HL-60 (cell line): ENCODE measurements at regions not wholly inside any gene's neighbourhood (a gene's known extent, or its start where the extent isn't known, plus 50 kb on each side); places are given as distances from the start of the nearest gene placed in this dataset.

Source experiments
- DNase-seq, 2 experiments: peaks; one replicate each; pipeline ENCODE4 v3.0.0-alpha.2; 2010 to 2020; ENCODE audit warnings: low read depth in 1 of 2, low spot score in 1 of 2
- H3K27ac ChIP-seq: fragments of 250-450 bp; sonication (Bioruptor Pico); replicated peaks from 2 replicates; pipeline ENCODE4 v1.5.1; 2020; ENCODE audit warnings: mild to moderate bottlenecking, moderate library complexity
- H3K27me3 ChIP-seq: fragments of 250-450 bp; sonication (Bioruptor Pico); 2 replicates; pipeline ENCODE4 v1.5.1; 2021; ENCODE audit warnings: mild to moderate bottlenecking, moderate library complexity; ENCODE audit not compliant: insufficient read depth, poor library complexity, severe bottlenecking
- H3K4me3 ChIP-seq: replicated peaks from 2 replicates; pipeline ENCODE4 v1.5.1; 2011; ENCODE audit warnings: mild to moderate bottlenecking, control low read depth, low read length; ENCODE audit not compliant: insufficient read depth
- CTCF ChIP-seq: IDR thresholded peaks from one replicate; pipeline ENCODE4 v1.5.1; 2011; ENCODE audit warnings: low read length, control low read depth, inconsistent platforms; ENCODE audit not compliant: insufficient read depth
- GABPA ChIP-seq: IDR thresholded peaks from 2 replicates; pipeline ENCODE4 v1.6.1; 2012; ENCODE audit warnings: low read depth
- POLR2AphosphoS5 ChIP-seq: IDR thresholded peaks from 2 replicates; pipeline ENCODE4 v1.6.1; 2012; ENCODE audit warnings: low read depth
- REST ChIP-seq: IDR thresholded peaks from 2 replicates; pipeline ENCODE4 v1.6.1; 2012; ENCODE audit warnings: low read depth; ENCODE audit not compliant: insufficient replicate concordance
- SPI1 ChIP-seq: IDR thresholded peaks from 2 replicates; pipeline ENCODE4 v1.6.1; 2012; ENCODE audit warnings: low read depth, mild to moderate bottlenecking, borderline replicate concordance

- no peaks in the 10 kb centered on the region for H3K27me3 ChIP-seq
- DNase-seq: no peak
- H3K4me3 ChIP-seq: no peak overlapping the region
- H3K27ac ChIP-seq: no peak overlapping the region
- TF ChIP-seq GABPA (no peak), CTCF (no peak), SPI1 (no peak), POLR2AphosphoS5 (no peak), REST (no peak)
These were observed 276.1 kb downstream of the ALG10 start for GRCh38 chr12:34298176-34298970.

- H3K27ac ChIP-seq: no peak overlapping the region
- no peak overlapping the region for H3K4me3 ChIP-seq
- TF ChIP-seq CTCF (no peak), SPI1 (no peak), GABPA (no peak), POLR2AphosphoS5 (no peak), REST (no peak)
- H3K27me3 ChIP-seq: no peaks in the 10 kb centered on the region
- no peak for DNase-seq
These were observed 276.9 kb downstream of the ALG10 start for GRCh38 chr12:34298971-34299801.

GRCh38 chr12:34299802-34300193 is 277.5 kb downstream of the ALG10 start:
- DNase-seq: no peak
- H3K27ac ChIP-seq: no peak overlapping the region
- no peaks in the 10 kb centered on the region for H3K27me3 ChIP-seq
- TF ChIP-seq GABPA (no peak), CTCF (no peak), POLR2AphosphoS5 (no peak), REST (no peak), SPI1 (no peak)
- no peak overlapping the region for H3K4me3 ChIP-seq
